DND-41 (cell line): ENCODE measurements at regions not wholly inside any gene's neighbourhood (a gene's known extent, or its start where the extent isn't known, plus 50 kb on each side); places are given as distances from the start of the nearest gene placed in this dataset.
A peak's percentile ranks its signal among the peaks of the same experiment; 100 is the strongest.

Experiments
- ATAC-seq: fragments of 200-7000 bp; cut with Tn5 transposase; 3 replicates; pipeline ENCODE4 v1.9.1; 2021; ENCODE audit warnings: low read depth; ENCODE audit not compliant: insufficient read depth
- DNase-seq: peaks from one replicate; pipeline ENCODE4 v3.0.0-alpha.2; 2020
- H2AFZ ChIP-seq: 2 replicates; pipeline ENCODE4 v1.6.0; 2012; ENCODE audit warnings: low read depth, low read length
- H3K27ac ChIP-seq: 2 replicates; pipeline ENCODE4 v1.5.1; 2012; ENCODE audit warnings: low read length, inconsistent platforms
- H3K27me3 ChIP-seq: fragments of 200-600 bp; sonication (generic); 2 replicates; pipeline ENCODE4 v1.6.0; 2012; ENCODE audit warnings: low read length, mild to moderate bottlenecking, inconsistent platforms; ENCODE audit not compliant: insufficient read depth, poor library complexity
- H3K36me3 ChIP-seq: 2 replicates; pipeline ENCODE4 v1.5.1; 2012; ENCODE audit warnings: low read length, inconsistent platforms; ENCODE audit not compliant: insufficient read depth
- H3K4me1 ChIP-seq: 2 replicates; pipeline ENCODE4 v1.5.1; 2012; ENCODE audit warnings: mild to moderate bottlenecking, low read length; ENCODE audit not compliant: insufficient read depth
- H3K4me2 ChIP-seq: 2 replicates; pipeline ENCODE4 v1.6.0; 2012; ENCODE audit warnings: mild to moderate bottlenecking, moderate library complexity, low read length, inconsistent platforms; ENCODE audit not compliant: insufficient read depth
- H3K4me3 ChIP-seq, 2 experiments: fragments of 200-600 bp in 1 of 2; shearing (Covaris generic) in 1 of 2; 2 replicates each; pipeline ENCODE4 v1.5.1; 2012 to 2016; ENCODE audit warnings: inconsistent platforms in 2 of 2, low read length in 2 of 2, mild to moderate bottlenecking in 2 of 2, low read depth in 1 of 2, moderate library complexity in 1 of 2
- H3K79me2 ChIP-seq: 2 replicates; pipeline ENCODE4 v1.6.0; 2012; ENCODE audit warnings: low read length, inconsistent platforms; ENCODE audit not compliant: insufficient read depth
- H3K9ac ChIP-seq: 2 replicates; pipeline ENCODE4 v1.6.0; 2012; ENCODE audit warnings: low read depth, mild to moderate bottlenecking, inconsistent platforms, low read length, moderate library complexity
- H3K9me3 ChIP-seq: 2 replicates; pipeline ENCODE4 v1.5.1; 2012; ENCODE audit warnings: low read length, moderate library complexity, mild to moderate bottlenecking, inconsistent platforms; ENCODE audit not compliant: insufficient read depth, severe bottlenecking
- H4K20me1 ChIP-seq: 2 replicates; pipeline ENCODE4 v1.6.0; 2012; ENCODE audit warnings: low read length; ENCODE audit not compliant: insufficient read depth
- CTCF ChIP-seq: IDR thresholded peaks from 2 replicates; pipeline ENCODE4 v1.5.1; 2012; ENCODE audit warnings: borderline replicate concordance, low read length, moderate library complexity, mild to moderate bottlenecking; ENCODE audit not compliant: poor library complexity, severe bottlenecking; ENCODE audit errors: extremely low read depth
- EZH2 ChIP-seq: IDR thresholded peaks from 3 replicates; pipeline ENCODE4 v1.6.1; 2012; ENCODE audit warnings: borderline replicate concordance, low read depth, mild to moderate bottlenecking, moderate library complexity, low read length, inconsistent platforms; ENCODE audit not compliant: severe bottlenecking

- DNase-seq (no peak), ATAC-seq (no peak)
- Histone ChIP-seq H3K36me3 (no peaks in the 10 kb centered on the region), H3K9me3 (no peaks in the 10 kb centered on the region), H3K4me3 (no peak overlapping the region), H3K27me3 (peaks cover 8% of the 10 kb centered on the region), H3K27ac (no peak overlapping the region), H4K20me1 (no peaks in the 10 kb centered on the region), H3K4me1 (no peaks in the 10 kb centered on the region), H3K9ac (no peak overlapping the region), H2AFZ (no peak overlapping the region), H3K79me2 (no peaks in the 10 kb centered on the region), H3K4me2 (no peak overlapping the region)
- no peak for TF ChIP-seq EZH2
- TF ChIP-seq CTCF: no peak
These were observed 110.7 kb upstream of the HNRNPA3 start for GRCh38 chr2:177101930-177102329.

- Histone ChIP-seq H4K20me1 (no peaks in the 10 kb centered on the region), H2AFZ (no peak overlapping the region), H3K4me3 (no peak overlapping the region), H3K4me1 (no peaks in the 10 kb centered on the region), H3K27me3 (peaks cover 7% of the 10 kb centered on the region), H3K79me2 (no peaks in the 10 kb centered on the region), H3K9me3 (no peaks in the 10 kb centered on the region), H3K36me3 (no peaks in the 10 kb centered on the region), H3K9ac (no peak overlapping the region), H3K27ac (no peak overlapping the region), H3K4me2 (no peak overlapping the region)
- ATAC-seq: peak; percentile 75
- DNase-seq: no peak
- TF ChIP-seq CTCF (peak; percentile 52), EZH2 (no peak)
These were observed 106.4 kb upstream of the HNRNPA3 start for GRCh38 chr2:177106212-177106611.

GRCh38 chr2:177108890-177109289 is 103.7 kb upstream of the HNRNPA3 start:
- no peak for TF ChIP-seq CTCF
- no peak for TF ChIP-seq EZH2

GRCh38 chr2:177114712-177115111 is 97.9 kb upstream of the HNRNPA3 start:
- Histone ChIP-seq H3K36me3 (no peaks in the 10 kb centered on the region), H2AFZ (no peak overlapping the region), H3K4me3 (no peak overlapping the region), H3K27me3 (peaks cover 26% of the 10 kb centered on the region), H3K27ac (no peak overlapping the region), H3K4me2 (no peak overlapping the region), H4K20me1 (no peaks in the 10 kb centered on the region), H3K9ac (no peak overlapping the region), H3K4me1 (no peaks in the 10 kb centered on the region), H3K9me3 (no peaks in the 10 kb centered on the region), H3K79me2 (no peaks in the 10 kb centered on the region)
- no peak for DNase-seq
- ATAC-seq: no peak
- TF ChIP-seq EZH2 (no peak), CTCF (no peak)

More at GRCh38 chr2:177108890-177109289, 103.7 kb upstream of the HNRNPA3 start:
- Histone ChIP-seq H3K4me3 (no peak overlapping the region), H3K36me3 (no peaks in the 10 kb centered on the region), H3K27ac (no peak overlapping the region), H3K27me3 (peaks cover 7% of the 10 kb centered on the region), H3K4me1 (no peaks in the 10 kb centered on the region), H3K4me2 (no peak overlapping the region), H2AFZ (no peak overlapping the region), H3K9me3 (no peaks in the 10 kb centered on the region), H3K79me2 (no peaks in the 10 kb centered on the region), H3K9ac (no peak overlapping the region), H4K20me1 (no peaks in the 10 kb centered on the region)
- no peak for DNase-seq
- ATAC-seq: no peak
